ENCODE measurements at regions not wholly inside any gene's neighbourhood (a gene's known extent, or its start where the extent isn't known, plus 50 kb on each side); places are given as distances from the start of the nearest gene placed in this dataset.

GRCh38 chr12:72777806-72778205, 505.6 kb downstream of the TRHDE start:
- Histone ChIP-seq H3K4me3 (no peak overlapping the region), H3K27ac (no peak overlapping the region), H3K4me1 (no peaks in the 10 kb centered on the region), H3K27me3 (replicated peaks in 1 of 7) (no peaks in the 10 kb centered on the region), H3K36me3 (no peaks in the 10 kb centered on the region), H3K9me3 (no peaks in the 10 kb centered on the region)
- WGBS, 5 donors, result 78 to 96% (median 82%) methylated on average over 1 of the region's 1 CpG
- intact Hi-C loops (cut with DNase I; ENCODE audit: low total_unique reads), result no loop called here
- TF ChIP-seq POLR2AphosphoS5 (IDR thresholded peaks at IDR 0.05) (no peak), POLR2A (IDR thresholded peaks at IDR 0.05) (no peak)
- TF ChIP-seq, protein P1, sequence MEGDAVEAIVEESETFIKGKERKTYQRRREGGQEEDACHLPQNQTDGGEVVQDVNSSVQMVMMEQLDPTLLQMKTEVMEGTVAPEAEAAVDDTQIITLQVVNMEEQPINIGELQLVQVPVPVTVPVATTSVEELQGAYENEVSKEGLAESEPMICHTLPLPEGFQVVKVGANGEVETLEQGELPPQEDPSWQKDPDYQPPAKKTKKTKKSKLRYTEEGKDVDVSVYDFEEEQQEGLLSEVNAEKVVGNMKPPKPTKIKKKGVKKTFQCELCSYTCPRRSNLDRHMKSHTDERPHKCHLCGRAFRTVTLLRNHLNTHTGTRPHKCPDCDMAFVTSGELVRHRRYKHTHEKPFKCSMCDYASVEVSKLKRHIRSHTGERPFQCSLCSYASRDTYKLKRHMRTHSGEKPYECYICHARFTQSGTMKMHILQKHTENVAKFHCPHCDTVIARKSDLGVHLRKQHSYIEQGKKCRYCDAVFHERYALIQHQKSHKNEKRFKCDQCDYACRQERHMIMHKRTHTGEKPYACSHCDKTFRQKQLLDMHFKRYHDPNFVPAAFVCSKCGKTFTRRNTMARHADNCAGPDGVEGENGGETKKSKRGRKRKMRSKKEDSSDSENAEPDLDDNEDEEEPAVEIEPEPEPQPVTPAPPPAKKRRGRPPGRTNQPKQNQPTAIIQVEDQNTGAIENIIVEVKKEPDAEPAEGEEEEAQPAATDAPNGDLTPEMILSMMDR (IDR thresholded peaks at IDR 0.05 in 8 of 11, conservative IDR thresholded peaks at IDR 0.05 in 3 of 11), result no peak
- DNase-seq, result no peak

DNA sequence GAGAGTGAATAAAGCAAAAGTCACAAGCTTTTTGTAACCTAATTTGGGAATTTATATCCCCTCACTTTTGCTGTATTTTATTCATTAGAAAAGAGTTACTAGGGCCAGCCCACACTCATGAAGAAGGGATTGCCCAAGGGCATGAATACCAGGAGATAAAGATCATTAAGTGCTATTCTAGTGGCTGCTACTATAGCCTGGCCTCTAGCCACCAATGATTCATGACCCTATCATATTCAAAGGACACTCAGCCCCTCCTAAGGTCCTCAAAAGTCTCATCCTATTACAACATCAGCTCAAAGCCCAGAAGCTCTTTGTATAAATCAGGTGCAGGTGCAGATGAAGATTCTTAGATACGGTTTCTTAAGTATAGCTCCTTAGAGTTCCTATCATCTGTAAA, 518.1 kb downstream of the TRHDE start:
- intact Hi-C loops (cut with DNase I; ENCODE audit: low total_unique reads), result no loop called here
- Histone ChIP-seq H3K9me3 (peaks cover 0 to 16% (median 2%) of the 10 kb centered on the region in 8 donors), H3K36me3 (no peaks in the 10 kb centered on the region), H3K4me3 (no peak overlapping the region), H3K4me1 (no peaks in the 10 kb centered on the region), H3K27me3 (replicated peaks in 1 of 7) (no peaks in the 10 kb centered on the region), H3K27ac (no peak overlapping the region)
- 54 to 96% (median 88%) methylated on average over 1 of the region's 1 CpG for WGBS, 5 donors
- TF ChIP-seq POLR2AphosphoS5 (IDR thresholded peaks at IDR 0.05) (no peak), POLR2A (IDR thresholded peaks at IDR 0.05) (no peak)
- TF ChIP-seq, protein P1 (IDR thresholded peaks at IDR 0.05 in 8 of 11, conservative IDR thresholded peaks at IDR 0.05 in 3 of 11), result no peak
- no peak for DNase-seq

DNA sequence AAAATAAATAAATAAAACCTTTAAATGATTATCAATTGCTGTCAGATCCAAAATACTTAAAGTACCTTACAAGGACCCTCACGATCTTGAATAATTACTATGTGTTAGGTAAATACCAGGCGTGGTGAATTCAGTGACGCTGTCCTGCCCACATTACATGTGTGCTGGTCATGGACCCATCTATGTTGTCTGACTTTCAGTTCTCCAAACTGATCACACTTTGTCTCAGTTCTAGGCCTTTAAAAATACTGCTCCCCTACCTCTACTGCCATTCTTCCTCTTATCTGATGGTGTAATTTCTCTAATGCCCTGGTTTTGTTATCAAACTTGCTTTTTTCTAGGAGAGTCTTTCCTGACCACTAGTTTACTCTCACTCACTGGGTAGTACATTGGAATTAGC, 520.7 kb downstream of the TRHDE start:
- Histone ChIP-seq H3K4me3 (no peak overlapping the region), H3K27me3 (replicated peaks in 1 of 7) (no peaks in the 10 kb centered on the region), H3K4me1 (no peaks in the 10 kb centered on the region), H3K9me3 (peaks cover 0 to 33% (median 16%) of the 10 kb centered on the region in 8 donors), H3K27ac (no peak overlapping the region), H3K36me3 (no peaks in the 10 kb centered on the region)
- intact Hi-C loops (cut with DNase I; ENCODE audit: low total_unique reads), result no loop called here
- no peak for TF ChIP-seq POLR2A (IDR thresholded peaks at IDR 0.05)
- no peak for TF ChIP-seq POLR2AphosphoS5 (IDR thresholded peaks at IDR 0.05)
- TF ChIP-seq, protein P1 (IDR thresholded peaks at IDR 0.05 in 8 of 11, conservative IDR thresholded peaks at IDR 0.05 in 3 of 11), result no peak
- DNase-seq, result no peak
- WGBS, 5 donors, result 89 to 97% (median 92%) methylated on average over 3 of the region's 3 CpGs

GRCh38 chr12:72793796-72794195, 521.6 kb downstream of the TRHDE start:
- H3K4me1 ChIP-seq, result no peaks in the 10 kb centered on the region
- H3K9me3 ChIP-seq, result peaks cover 0 to 33% (median 16%) of the 10 kb centered on the region in 8 donors
- no peaks in the 10 kb centered on the region for H3K36me3 ChIP-seq
- DNase-seq, result no peak
- WGBS, 5 donors, result 77 to 93% (median 85%) methylated on average over 1 of the region's 1 CpG
- no peaks in the 10 kb centered on the region for H3K27me3 ChIP-seq (replicated peaks in 1 of 7)
- intact Hi-C loops (cut with DNase I; ENCODE audit: low total_unique reads), result no loop called here
- H3K4me3 ChIP-seq, result no peak overlapping the region
- TF ChIP-seq POLR2AphosphoS5 (IDR thresholded peaks at IDR 0.05) (no peak), POLR2A (IDR thresholded peaks at IDR 0.05) (no peak)
- TF ChIP-seq, protein P1 (IDR thresholded peaks at IDR 0.05 in 8 of 11, conservative IDR thresholded peaks at IDR 0.05 in 3 of 11), result no peak
- H3K27ac ChIP-seq, result no peak overlapping the region

Measured in spleen (tissue), 11 donors.